ENCODE measurements at regions not wholly inside any gene's neighbourhood (a gene's known extent, or its start where the extent isn't known, plus 50 kb on each side); places are given as distances from the start of the nearest gene placed in this dataset.

- Histone ChIP-seq H3K4me1 (ENCODE audit: control insufficient read depth in 1 of 2, low read depth in 2 of 2) (no peaks in the 10 kb centered on the region), H3K27ac (no peak overlapping the region), H3K9me3 (no peaks in the 10 kb centered on the region), H3K4me3 (no peak overlapping the region), H3K36me3 (no peaks in the 10 kb centered on the region), H3K27me3 (replicated peaks; ENCODE audit: insufficient read depth) (no peaks in the 10 kb centered on the region)
- ATAC-seq (ENCODE audit: insufficient number of reproducible peaks, low FRiP score, low read depth) (no peak), DNase-seq (ENCODE audit: low spot score) (no peak)
- TF ChIP-seq CTCF (IDR thresholded peaks at IDR 0.05): no peak
These were observed 515.0 kb upstream of the SALL1 start for GRCh38 chr16:51666074-51666473.

GRCh38 chr16:51665436-51665998 lies 514.4 kb upstream of the SALL1 start:
- Histone ChIP-seq H3K9me3 (no peaks in the 10 kb centered on the region), H3K36me3 (no peaks in the 10 kb centered on the region), H3K27ac (no peak overlapping the region), H3K27me3 (replicated peaks; ENCODE audit: insufficient read depth) (no peaks in the 10 kb centered on the region), H3K4me3 (no peak overlapping the region), H3K4me1 (ENCODE audit: control insufficient read depth in 1 of 2, low read depth in 2 of 2) (no peaks in the 10 kb centered on the region)
- ATAC-seq (ENCODE audit: insufficient number of reproducible peaks, low FRiP score, low read depth) (no peak), DNase-seq (ENCODE audit: low spot score) (no peak)
- no peak for TF ChIP-seq CTCF (IDR thresholded peaks at IDR 0.05)

GRCh38 chr16:51658531-51658930 lies 507.5 kb upstream of the SALL1 start:
- H3K4me3 ChIP-seq: no peak overlapping the region
- H3K27ac ChIP-seq: no peak overlapping the region
- no peak for TF ChIP-seq CTCF (IDR thresholded peaks at IDR 0.05)
- DNase-seq (ENCODE audit: low spot score) (no peak), ATAC-seq (ENCODE audit: insufficient number of reproducible peaks, low FRiP score, low read depth) (no peak)
- no peaks in the 10 kb centered on the region for H3K27me3 ChIP-seq (replicated peaks; ENCODE audit: insufficient read depth)
- no peaks in the 10 kb centered on the region for H3K4me1 ChIP-seq (ENCODE audit: control insufficient read depth in 1 of 2, low read depth in 2 of 2)
- no peaks in the 10 kb centered on the region for H3K36me3 ChIP-seq
- H3K9me3 ChIP-seq: no peaks in the 10 kb centered on the region

GRCh38 chr16:51657848-51658247 lies 506.8 kb upstream of the SALL1 start:
- ATAC-seq (ENCODE audit: insufficient number of reproducible peaks, low FRiP score, low read depth) (no peak), DNase-seq (ENCODE audit: low spot score) (no peak)
- H3K4me1 ChIP-seq (ENCODE audit: control insufficient read depth in 1 of 2, low read depth in 2 of 2): no peaks in the 10 kb centered on the region
- H3K27me3 ChIP-seq (replicated peaks; ENCODE audit: insufficient read depth): no peaks in the 10 kb centered on the region
- no peaks in the 10 kb centered on the region for H3K9me3 ChIP-seq
- H3K4me3 ChIP-seq: no peak overlapping the region
- TF ChIP-seq CTCF (IDR thresholded peaks at IDR 0.05): no peak
- no peak overlapping the region for H3K27ac ChIP-seq
- no peaks in the 10 kb centered on the region for H3K36me3 ChIP-seq

GRCh38 chr16:51655249-51655648 lies 504.2 kb upstream of the SALL1 start:
- no peaks in the 10 kb centered on the region for H3K36me3 ChIP-seq
- TF ChIP-seq CTCF (IDR thresholded peaks at IDR 0.05): no peak
- no peak for ATAC-seq (ENCODE audit: insufficient number of reproducible peaks, low FRiP score, low read depth)
- DNase-seq (ENCODE audit: low spot score): no peak
- no peaks in the 10 kb centered on the region for H3K4me1 ChIP-seq (ENCODE audit: control insufficient read depth in 1 of 2, low read depth in 2 of 2)
- H3K27me3 ChIP-seq (replicated peaks; ENCODE audit: insufficient read depth): no peaks in the 10 kb centered on the region
- no peak overlapping the region for H3K4me3 ChIP-seq
- no peaks in the 10 kb centered on the region for H3K9me3 ChIP-seq
- H3K27ac ChIP-seq: no peak overlapping the region

All from thoracic aorta (tissue), 2 donors.